ENCODE measurements at regions not wholly inside any gene's neighbourhood (a gene's known extent, or its start where the extent isn't known, plus 50 kb on each side); places are given as distances from the start of the nearest gene placed in this dataset.

GRCh38 chr5:3542769-3543168 is 52.9 kb upstream of the IRX1 start:
- DNase-seq: no peak

GRCh38 chr5:3542158-3542557 is 53.5 kb upstream of the IRX1 start:
- DNase-seq: no peak

GRCh38 chr5:3538886-3539285 is 56.7 kb upstream of the IRX1 start:
- no peak for DNase-seq

- no peak for DNase-seq
Measured at GRCh38 chr5:3537942-3538341, 57.7 kb upstream of the IRX1 start.

- DNase-seq: no peak
Measured at GRCh38 chr5:3535414-3536211, 60.0 kb upstream of the IRX1 start.

GRCh38 chr5:3534997-3535396 is 60.6 kb upstream of the IRX1 start:
- DNase-seq: no peak

GRCh38 chr5:3531320-3531986 is 64.2 kb upstream of the IRX1 start:
- no peak for DNase-seq

- no peak for DNase-seq
Measured at GRCh38 chr5:3530251-3530650, 65.4 kb upstream of the IRX1 start.

GRCh38 chr5:3526551-3527185 is 69.0 kb upstream of the IRX1 start:
- DNase-seq: no peak

- DNase-seq: no peak
Measured at GRCh38 chr5:3522491-3522890, 73.1 kb upstream of the IRX1 start.

- DNase-seq: no peak
Measured at GRCh38 chr5:3518576-3518975, 77.1 kb upstream of the IRX1 start.

GRCh38 chr5:3518051-3518450 is 77.6 kb upstream of the IRX1 start:
- DNase-seq: no peak

GRCh38 chr5:3517348-3517747 is 78.3 kb upstream of the IRX1 start:
- DNase-seq: no peak

- no peak for DNase-seq
Measured at GRCh38 chr5:3512361-3513095, 83.1 kb upstream of the IRX1 start.

- DNase-seq: no peak
Measured at GRCh38 chr5:3511934-3512333, 83.7 kb upstream of the IRX1 start.

- no peak for DNase-seq
Measured at GRCh38 chr5:3511519-3511918, 84.1 kb upstream of the IRX1 start.

GRCh38 chr5:3510642-3511417 is 84.8 kb upstream of the IRX1 start:
- DNase-seq: no peak

- no peak for DNase-seq
Measured at GRCh38 chr5:3509290-3509689, 86.3 kb upstream of the IRX1 start.

GRCh38 chr5:3508395-3508794 is 87.2 kb upstream of the IRX1 start:
- DNase-seq: no peak

- no peak for DNase-seq
Measured at GRCh38 chr5:3490957-3491507, 104.6 kb upstream of the IRX1 start.

- no peak for DNase-seq
Measured at GRCh38 chr5:3489239-3489843, 106.3 kb upstream of the IRX1 start.

GRCh38 chr5:3484836-3485235 is 110.8 kb upstream of the IRX1 start:
- DNase-seq: no peak
